Cardiac septum (tissue), 1 donor: ENCODE measurements at regions not wholly inside any gene's neighbourhood (a gene's known extent, or its start where the extent isn't known, plus 50 kb on each side); places are given as distances from the start of the nearest gene placed in this dataset.
"Not testable (repeated sequence)": the region's sequence is repeated elsewhere in the genome, so short reads cannot be mapped to it uniquely, and the experiment has no call there.

Source experiments
- DNase-seq: peaks from one replicate; pipeline ENCODE4 v3.0.0-alpha.2; 2020; ENCODE audit warnings: low spot score
- intact Hi-C: fragments of 100-400 bp; cut with DNase I; formaldehyde crosslinking; loops from one replicate; pipeline ENCODE4 v1.14.0; 2022
- donor health status: DM: no; HTN: no; CAD: no.

- no peak for DNase-seq
- intact Hi-C loops: no loop called here
Observed at GRCh38 chr4:89511776-89512175, 204.2 kb upstream of the GPRIN3 start.

GRCh38 chr4:89509708-89510281, 202.2 kb upstream of the GPRIN3 start:
- no peak for DNase-seq
- intact Hi-C loops: no loop called here

- no peak for DNase-seq
- intact Hi-C loops: no loop called here
Observed at GRCh38 chr4:89506866-89507491, 199.4 kb upstream of the GPRIN3 start.

DNA sequence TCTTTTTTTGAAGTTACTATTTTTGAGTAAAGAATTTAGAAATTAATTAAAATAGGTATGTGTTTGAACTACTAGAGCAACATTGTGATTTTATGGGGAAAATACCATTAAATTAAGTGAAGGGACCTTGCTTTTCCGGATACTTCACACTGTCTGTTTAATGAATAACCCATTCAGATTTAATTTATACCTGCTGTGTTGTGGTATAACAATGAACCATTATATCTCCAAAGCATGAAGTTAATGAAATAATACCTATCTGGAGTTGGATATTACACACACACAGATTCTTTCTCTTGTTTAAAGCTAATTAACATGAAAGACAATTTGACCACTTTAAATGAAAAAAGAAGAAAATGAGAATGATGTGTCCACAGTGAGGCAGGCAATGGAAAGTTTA, 195.0 kb upstream of the GPRIN3 start:
- intact Hi-C loops: no loop called here
- no peak for DNase-seq

- intact Hi-C loops: no loop called here
Observed at GRCh38 chr4:89497517-89498308, 190.1 kb upstream of the GPRIN3 start.

GRCh38 chr4:89496851-89497250, 189.3 kb upstream of the GPRIN3 start:
- intact Hi-C loops: no loop called here
- no peak for DNase-seq

More at GRCh38 chr4:89497517-89498308, 190.1 kb upstream of the GPRIN3 start:
- no peak for DNase-seq

DNA sequence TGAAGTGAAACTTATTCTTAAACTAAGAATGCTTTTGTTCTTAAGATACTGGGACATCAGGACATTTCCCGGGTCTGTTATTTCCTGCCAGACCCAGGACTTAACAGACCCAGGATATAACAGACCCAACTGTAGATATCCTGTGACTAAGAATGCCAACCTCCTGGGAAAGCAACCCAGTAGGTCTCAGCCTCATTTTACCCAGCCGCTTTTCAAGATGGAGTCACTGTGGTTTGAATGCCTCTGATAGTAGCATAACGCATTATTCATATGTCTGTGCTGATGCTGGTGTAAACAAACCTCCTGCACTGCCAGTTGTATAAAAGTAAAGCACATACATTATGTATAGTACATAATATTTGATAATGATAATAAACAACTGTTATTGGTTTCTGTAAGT, 185.8 kb upstream of the GPRIN3 start:
- intact Hi-C loops: no loop called here
- no peak for DNase-seq

DNA sequence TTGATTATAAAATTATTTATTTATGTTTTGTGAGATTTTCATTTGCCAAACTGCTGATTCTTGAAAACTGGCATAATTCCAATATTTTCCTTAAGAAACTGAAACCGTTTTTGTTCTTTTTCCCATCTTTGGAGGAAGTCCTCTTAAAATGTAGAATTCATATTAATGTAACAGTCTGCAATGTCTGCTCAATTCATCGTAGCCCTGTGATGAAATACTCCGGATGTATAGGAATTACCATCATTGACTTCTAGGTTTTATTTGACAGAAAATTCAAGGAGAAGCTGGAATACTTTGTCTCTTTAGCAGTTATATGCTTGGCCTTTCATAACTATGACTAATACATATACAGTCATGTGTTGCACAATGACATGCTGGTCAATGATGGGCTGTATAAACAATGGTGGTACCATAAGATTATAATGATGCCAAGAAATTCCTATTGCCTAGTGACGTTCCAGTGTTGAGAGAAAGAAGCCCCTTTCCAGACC, 185.0 kb upstream of the GPRIN3 start:
- no peak for DNase-seq
- intact Hi-C loops: no loop called here

- DNase-seq: no peak
- intact Hi-C loops: no loop called here
Observed at GRCh38 chr4:89491761-89492160, 184.2 kb upstream of the GPRIN3 start.

GRCh38 chr4:89489921-89490431, 182.4 kb upstream of the GPRIN3 start:
- intact Hi-C loops, DNase-seq: not testable (repeated sequence)

DNA sequence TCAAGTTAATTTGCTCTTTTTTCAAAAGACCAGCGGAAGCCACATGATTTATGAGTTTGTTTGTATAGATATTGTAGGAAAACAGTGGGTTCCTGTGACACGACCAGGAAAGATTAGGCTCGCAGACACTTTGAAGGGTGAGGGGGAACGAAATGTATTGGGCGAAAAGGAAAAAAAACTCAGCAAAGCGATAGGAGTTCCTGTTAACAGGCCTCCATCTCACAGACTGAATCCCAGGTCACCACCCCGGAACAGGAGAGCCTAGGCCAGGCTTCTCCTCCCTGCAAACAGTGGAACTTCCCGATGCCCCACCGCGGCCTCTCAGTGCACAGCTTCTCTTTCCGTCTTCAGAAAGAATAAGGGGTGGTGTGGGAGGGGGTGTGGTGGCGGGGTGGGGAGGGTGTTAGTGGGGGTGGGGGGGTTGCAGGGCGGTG, 181.8 kb upstream of the GPRIN3 start:
- intact Hi-C loops: no loop called here
- no peak for DNase-seq

- DNase-seq: no peak
- intact Hi-C loops: no loop called here
Observed at GRCh38 chr4:89488736-89489135, 181.1 kb upstream of the GPRIN3 start.

GRCh38 chr4:89486673-89487072, 179.1 kb upstream of the GPRIN3 start:
- no peak for DNase-seq
- intact Hi-C loops: no loop called here

GRCh38 chr4:89486042-89486441, 178.4 kb upstream of the GPRIN3 start:
- intact Hi-C loops: no loop called here
- DNase-seq: no peak

- DNase-seq: no peak
- intact Hi-C loops: loop anchor here (5.0 kb wide), 1 partner anchor 418 kb away; no protein-coding TSS in a partner anchor
Observed at GRCh38 chr4:89483833-89484232, 176.2 kb upstream of the GPRIN3 start.

DNA sequence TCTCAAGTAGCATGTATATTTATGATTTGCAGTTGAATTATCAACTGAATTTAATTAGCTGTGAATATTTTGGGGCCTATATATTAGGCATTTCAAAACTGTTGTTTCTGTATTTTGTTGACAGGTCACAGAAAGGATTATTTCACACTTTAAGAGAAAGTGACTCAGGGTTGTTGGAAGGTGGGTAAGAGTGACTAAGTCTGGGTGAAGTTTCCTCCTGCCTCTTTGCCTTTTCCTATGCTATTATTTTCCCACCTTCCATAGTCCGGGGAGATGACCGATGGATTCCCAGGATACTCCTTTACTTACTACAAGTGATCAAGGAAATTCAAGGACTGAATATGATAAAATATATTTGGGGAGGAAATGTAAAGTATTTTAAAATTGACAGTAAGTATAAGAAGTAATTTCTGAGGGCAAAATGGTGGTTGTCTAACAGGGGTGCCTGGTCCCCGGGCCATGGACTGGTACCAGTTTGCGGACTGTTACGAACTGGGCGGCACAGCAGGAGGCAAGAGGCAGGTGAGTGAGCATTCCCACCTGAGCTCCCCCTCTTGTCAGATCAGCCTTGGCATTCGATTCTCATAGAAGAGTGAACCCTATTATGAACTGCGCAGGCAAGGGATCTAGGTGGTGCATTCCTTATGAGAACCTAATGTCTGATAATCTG, 175.5 kb upstream of the GPRIN3 start:
- intact Hi-C loops: loop anchor here (5.0 kb wide), 1 partner anchor 419 kb away; no protein-coding TSS in a partner anchor
- DNase-seq: no peak

DNA sequence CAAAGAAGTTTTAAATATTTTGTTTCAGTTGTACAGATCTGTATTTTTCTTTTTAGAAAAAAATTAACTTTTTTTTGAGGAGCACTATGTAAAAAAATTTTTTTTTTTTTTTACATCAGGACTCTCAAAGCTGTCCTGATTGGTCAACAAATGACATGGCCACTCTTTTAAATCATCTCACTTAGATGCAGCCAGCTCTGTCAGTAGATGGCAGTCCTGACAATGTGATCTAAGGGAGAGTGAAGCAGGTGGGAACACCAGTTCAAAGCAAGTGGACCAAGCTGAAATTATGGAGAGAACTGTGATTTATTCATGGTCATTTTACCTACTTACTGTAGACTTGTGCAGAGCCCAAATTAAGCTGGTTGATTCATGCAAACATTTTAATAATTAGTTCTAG, 174.7 kb upstream of the GPRIN3 start:
- intact Hi-C loops: loop anchor here (5.0 kb wide), 1 partner anchor 420 kb away; no protein-coding TSS in a partner anchor
- no peak for DNase-seq

DNA sequence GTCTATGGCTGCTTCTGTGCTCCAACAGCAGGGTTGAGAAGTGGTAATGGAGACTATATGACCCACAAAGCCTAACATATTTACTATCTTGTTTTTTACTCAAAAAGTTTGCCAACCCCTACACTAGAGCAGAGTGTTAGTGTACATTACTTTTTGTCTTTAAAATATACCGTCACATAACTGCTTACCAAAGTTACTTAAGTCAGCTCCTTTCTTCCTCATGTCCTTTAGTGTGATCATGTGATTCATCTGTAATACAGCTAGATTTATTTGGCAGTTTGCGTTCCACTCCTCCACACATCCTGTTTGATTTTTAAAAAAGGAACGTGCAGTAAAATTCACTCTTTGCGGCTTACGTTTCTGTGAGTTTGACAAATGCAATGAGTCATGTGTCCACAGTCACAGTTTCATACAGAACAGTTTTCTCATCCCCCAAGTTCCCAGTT, 162.4 kb upstream of the GPRIN3 start:
- no peak for DNase-seq
- intact Hi-C loops: no loop called here

DNA sequence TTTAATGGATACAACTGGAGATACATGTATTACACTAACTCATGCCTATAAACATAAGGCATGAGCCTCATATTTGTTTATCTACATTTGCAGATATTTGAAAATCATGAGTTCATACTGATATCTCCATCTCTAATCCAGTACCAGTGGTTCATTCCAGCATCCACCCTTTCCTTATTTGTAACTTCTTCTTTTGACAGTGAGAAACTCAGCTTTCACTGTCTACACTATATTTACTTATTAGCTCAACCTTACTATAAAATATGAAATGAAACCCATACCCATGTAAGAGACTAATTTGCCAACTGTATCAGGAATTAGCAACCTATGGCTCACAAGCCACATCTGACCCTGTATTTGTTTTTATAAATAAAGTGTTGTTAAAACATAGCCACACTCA, 161.9 kb upstream of the GPRIN3 start:
- no peak for DNase-seq
- intact Hi-C loops: no loop called here

DNA sequence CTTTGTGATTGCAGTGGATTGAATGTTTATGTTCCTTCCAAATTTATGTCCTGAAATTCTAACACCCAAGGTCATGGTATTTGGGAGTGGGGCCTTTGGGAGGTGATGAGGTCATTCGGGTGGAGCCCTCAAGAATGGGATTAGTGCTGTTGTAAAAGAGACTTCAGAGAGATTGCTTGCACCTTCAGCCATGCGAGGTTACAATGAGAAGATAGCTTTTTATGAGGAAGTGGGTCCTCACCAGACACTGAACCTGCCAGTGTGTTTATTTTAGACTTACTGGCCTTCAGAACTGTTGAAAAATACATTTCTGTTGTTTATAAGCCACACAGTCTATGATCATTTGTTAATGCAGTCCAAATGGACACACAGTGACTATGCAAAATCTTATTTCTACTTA, 161.0 kb upstream of the GPRIN3 start:
- no peak for DNase-seq

More for the DNA sequence above, 161.0 kb upstream of the GPRIN3 start:
- intact Hi-C loops: no loop called here
